Progenitor cell of endocrine pancreas (in vitro differentiated cells): ENCODE measurements at regions not wholly inside any gene's neighbourhood (a gene's known extent, or its start where the extent isn't known, plus 50 kb on each side); places are given as distances from the start of the nearest gene placed in this dataset.

Source experiments
- DNase-seq: peaks from one replicate; pipeline ENCODE4 v3.0.0; 2021; ENCODE audit warnings: low spot score; ENCODE audit not compliant: unreplicated experiment
- H3K27ac Mint-ChIP-seq: 2 replicates; pipeline ENCODE4 v1.8.0; 2021; ENCODE audit warnings: mild to moderate bottlenecking, moderate library complexity, mixed read lengths
- H3K27me3 Mint-ChIP-seq: 2 replicates; pipeline ENCODE4 v1.8.0; 2021; ENCODE audit warnings: mixed read lengths
- H3K36me3 Mint-ChIP-seq: 2 replicates; pipeline ENCODE4 v1.8.0; 2022; ENCODE audit warnings: mixed read lengths; ENCODE audit not compliant: insufficient read depth
- H3K4me1 Mint-ChIP-seq: 2 replicates; pipeline ENCODE4 v1.8.0; 2021; ENCODE audit warnings: low read depth, mixed read lengths
- H3K4me3 Mint-ChIP-seq: 2 replicates; pipeline ENCODE4 v1.8.0; 2021; ENCODE audit warnings: low read depth, mild to moderate bottlenecking, moderate library complexity, mixed read lengths
- H3K9me3 Mint-ChIP-seq: 2 replicates; pipeline ENCODE4 v1.8.0; 2021; ENCODE audit warnings: low read depth, mixed read lengths
- CTCF ChIP-seq: fragments of 200-600 bp; sonication (generic); IDR thresholded peaks from one replicate; pipeline ENCODE4 v1.5.0; 2021; ENCODE audit warnings: antibody characterized with exemption, mild to moderate bottlenecking; ENCODE audit not compliant: unreplicated experiment

- no peak for TF ChIP-seq CTCF
- DNase-seq: no peak
These were observed 179.1 kb upstream of the DKK2 start for GRCh38 chr4:107215222-107215621.

DNA sequence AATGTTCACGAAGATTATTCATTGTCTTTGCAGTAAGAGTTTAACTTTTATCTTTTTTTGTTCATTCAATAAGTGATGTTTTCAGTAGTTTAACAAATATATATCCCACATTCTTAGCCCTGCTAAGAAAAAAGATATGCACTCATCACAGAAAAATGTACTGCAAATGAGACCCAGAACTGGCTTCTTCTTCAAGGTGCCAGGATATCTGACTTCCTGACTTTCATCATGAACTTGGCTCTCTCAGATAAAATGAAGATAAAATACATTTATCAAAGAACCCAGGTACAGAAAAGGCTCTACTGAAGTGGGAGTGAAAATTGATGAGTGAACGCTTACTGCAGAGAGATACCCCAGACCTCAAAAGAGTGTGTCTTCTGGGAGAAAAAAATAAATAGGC, 177.8 kb upstream of the DKK2 start:
- Mint-ChIP-seq H3K4me3 (no peak overlapping the region), H3K4me1 (peaks cover 7% of the 10 kb centered on the region), H3K27me3 (peaks cover 7% of the 10 kb centered on the region), H3K36me3 (no peaks in the 10 kb centered on the region), H3K9me3 (peaks cover 4% of the 10 kb centered on the region), H3K27ac (no peak overlapping the region)
- TF ChIP-seq CTCF: no peak
- no peak for DNase-seq

More at GRCh38 chr4:107215222-107215621, 179.1 kb upstream of the DKK2 start:
- H3K9me3 Mint-ChIP-seq: peaks cover 4% of the 10 kb centered on the region
- no peak overlapping the region for H3K27ac Mint-ChIP-seq
- H3K27me3 Mint-ChIP-seq: peaks cover 7% of the 10 kb centered on the region
- H3K36me3 Mint-ChIP-seq: no peaks in the 10 kb centered on the region
- H3K4me3 Mint-ChIP-seq: no peak overlapping the region
- H3K4me1 Mint-ChIP-seq: peaks cover 7% of the 10 kb centered on the region

GRCh38 chr4:107213410-107213809, 177.3 kb upstream of the DKK2 start:
- H3K36me3 Mint-ChIP-seq: no peaks in the 10 kb centered on the region
- no peak for DNase-seq
- peaks cover 7% of the 10 kb centered on the region for H3K27me3 Mint-ChIP-seq
- H3K4me1 Mint-ChIP-seq: peaks cover 7% of the 10 kb centered on the region
- no peak overlapping the region for H3K4me3 Mint-ChIP-seq
- TF ChIP-seq CTCF: no peak
- H3K27ac Mint-ChIP-seq: no peak overlapping the region
- H3K9me3 Mint-ChIP-seq: peaks cover 4% of the 10 kb centered on the region

GRCh38 chr4:107212565-107212964, 176.5 kb upstream of the DKK2 start:
- TF ChIP-seq CTCF: no peak
- no peak overlapping the region for H3K27ac Mint-ChIP-seq
- H3K4me3 Mint-ChIP-seq: no peak overlapping the region

GRCh38 chr4:107210450-107211239, 174.5 kb upstream of the DKK2 start:
- no peak overlapping the region for H3K4me3 Mint-ChIP-seq
- DNase-seq: no peak
- no peaks in the 10 kb centered on the region for H3K36me3 Mint-ChIP-seq
- peaks cover 7% of the 10 kb centered on the region for H3K4me1 Mint-ChIP-seq
- H3K27ac Mint-ChIP-seq: no peak overlapping the region
- no peak for TF ChIP-seq CTCF
- peaks cover 3% of the 10 kb centered on the region for H3K9me3 Mint-ChIP-seq
- H3K27me3 Mint-ChIP-seq: peaks cover 3% of the 10 kb centered on the region

More at GRCh38 chr4:107212565-107212964, 176.5 kb upstream of the DKK2 start:
- H3K36me3 Mint-ChIP-seq: no peaks in the 10 kb centered on the region
- peaks cover 7% of the 10 kb centered on the region for H3K4me1 Mint-ChIP-seq
- peaks cover 7% of the 10 kb centered on the region for H3K27me3 Mint-ChIP-seq
- DNase-seq: no peak
- H3K9me3 Mint-ChIP-seq: peaks cover 4% of the 10 kb centered on the region
